ENCODE measurements at regions not wholly inside any gene's neighbourhood (a gene's known extent, or its start where the extent isn't known, plus 50 kb on each side); places are given as distances from the start of the nearest gene placed in this dataset.

DNA sequence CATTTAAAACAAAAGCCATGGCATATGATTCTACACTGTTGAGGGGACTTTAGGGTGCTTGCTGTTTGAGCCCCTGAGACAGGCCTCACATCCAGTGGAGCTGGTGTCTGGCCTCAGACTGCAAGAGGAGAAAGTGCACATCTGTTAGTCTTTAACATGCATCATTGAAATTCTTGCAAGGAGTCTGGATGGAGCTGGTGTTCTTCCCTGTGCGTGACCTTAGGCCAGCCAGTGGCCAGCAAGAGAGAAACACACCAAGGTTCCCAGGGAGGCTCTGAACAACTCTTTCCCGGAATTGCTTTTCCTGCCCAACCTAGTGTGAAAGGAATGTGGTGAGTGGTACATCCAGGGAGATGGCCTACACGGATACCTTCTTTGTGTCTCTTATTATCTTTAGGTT lies 282.8 kb upstream of the TNC start:
- no peak for TF ChIP-seq CTCF (IDR thresholded peaks at IDR 0.05)
- TF ChIP-seq POLR2A (IDR thresholded peaks at IDR 0.05) = no peak
